Stimulated activated naive CD4-positive, alpha-beta T cell (primary cell): ENCODE measurements at regions not wholly inside any gene's neighbourhood (a gene's known extent, or its start where the extent isn't known, plus 50 kb on each side); places are given as distances from the start of the nearest gene placed in this dataset.
"Not testable (repeated sequence)": the region's sequence is repeated elsewhere in the genome, so short reads cannot be mapped to it uniquely, and the experiment has no call there.

Source experiments
- DNase-seq, 6 experiments: peaks; one replicate each; lab custom pipeline; 2025; lab: John Stamatoyannopoulos, UW

GRCh38 chr2:140178234-140178633 is 1398.0 kb upstream of the NXPH2 start:
- no peak for DNase-seq

DNA sequence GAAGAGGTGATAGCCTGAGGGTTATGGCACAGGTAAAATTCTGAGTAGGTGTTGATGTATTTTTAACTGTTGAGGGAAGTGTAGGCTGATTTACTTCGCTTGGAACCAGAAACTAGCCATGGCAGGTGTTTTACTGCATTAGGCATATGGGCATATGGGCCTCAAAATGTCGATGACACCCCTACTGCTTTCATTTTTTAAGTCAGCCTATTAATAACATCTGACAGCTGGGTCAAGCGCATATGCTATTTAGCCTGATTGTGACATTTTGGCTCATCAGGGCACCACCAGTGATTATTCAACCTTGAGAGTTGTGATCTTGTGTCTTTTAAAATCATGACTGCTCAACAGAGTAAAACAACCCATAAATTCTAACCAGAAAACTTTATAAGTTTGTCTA is 1396.9 kb upstream of the NXPH2 start:
- no peak for DNase-seq

DNA sequence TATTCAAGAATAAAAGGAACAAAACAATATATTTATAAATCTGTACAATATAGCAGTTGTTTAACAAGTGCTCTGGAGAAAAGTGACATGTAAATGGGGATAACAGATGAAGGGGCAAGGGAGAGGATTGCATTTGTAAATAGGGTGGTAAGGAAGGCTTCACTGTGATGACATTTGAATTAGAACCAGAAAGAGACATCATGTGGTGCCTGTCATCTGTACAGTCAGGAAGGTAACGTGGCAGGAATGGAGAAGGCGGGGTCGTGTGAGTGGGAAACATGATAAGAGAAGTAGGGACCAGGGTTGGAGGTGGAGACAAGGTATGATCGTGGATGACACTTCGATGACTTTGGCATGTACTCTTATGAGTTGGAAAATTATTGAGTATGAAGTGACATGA is 1393.6 kb upstream of the NXPH2 start:
- DNase-seq = no peak

DNA sequence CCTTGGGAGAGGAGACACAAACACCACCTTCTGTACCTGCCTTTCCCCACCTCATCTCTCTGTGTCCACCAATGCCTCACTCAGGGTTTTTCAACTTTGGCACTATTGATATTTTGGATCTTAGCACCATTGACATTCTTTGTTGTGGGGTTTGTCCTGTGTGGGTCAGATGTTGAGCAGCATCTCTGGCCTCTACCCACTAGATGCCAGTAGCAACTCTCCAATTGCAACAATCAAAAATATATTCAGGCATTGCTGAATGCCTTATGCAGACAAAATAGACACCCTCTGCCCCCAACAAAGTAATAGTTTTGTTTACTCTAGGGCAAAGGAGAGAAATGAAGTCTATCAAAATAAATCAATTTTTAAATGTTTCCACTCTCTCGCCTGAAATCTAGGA is 1384.3 kb upstream of the NXPH2 start:
- DNase-seq = no peak

DNA sequence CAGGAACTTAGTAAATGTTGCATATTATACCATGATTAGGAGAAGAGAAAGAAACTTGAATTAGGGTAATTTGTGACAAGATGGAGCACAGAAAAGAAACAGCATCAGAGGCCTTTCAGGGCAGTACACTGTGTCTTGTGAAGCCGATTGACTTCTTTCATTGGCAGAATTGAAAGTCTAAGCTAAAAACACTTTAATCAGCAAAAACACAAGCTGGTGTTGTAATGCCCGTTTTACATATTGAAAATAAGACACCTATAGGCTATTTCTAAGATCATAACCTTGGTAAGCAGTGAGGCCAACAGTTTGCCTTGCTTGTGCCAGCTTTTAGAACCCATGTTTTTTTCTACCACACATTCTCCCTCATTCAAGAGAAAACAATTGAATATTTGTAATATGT is 1378.1 kb upstream of the NXPH2 start:
- DNase-seq = no peak

- no peak for DNase-seq
These were observed 1377.6 kb upstream of the NXPH2 start for GRCh38 chr2:140157816-140158215.

DNA sequence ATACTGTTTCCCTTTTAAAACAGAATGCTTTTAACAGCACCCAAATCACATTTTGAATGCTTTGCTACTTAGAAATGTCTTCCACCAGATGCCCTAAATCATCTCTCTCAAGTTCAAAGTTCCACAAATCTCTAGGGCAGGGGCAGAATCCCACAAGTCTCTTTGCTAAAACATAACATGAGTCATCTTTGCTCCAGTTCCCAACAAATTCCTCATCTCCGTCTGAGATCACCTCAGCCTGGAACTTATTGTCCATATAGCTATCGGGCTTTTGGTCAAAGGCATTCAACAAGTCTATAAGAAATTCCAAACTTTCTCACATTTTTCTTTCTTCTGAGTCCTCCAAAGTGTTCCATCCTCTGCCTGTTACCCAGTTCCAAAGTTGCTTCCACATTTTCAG is 1374.5 kb upstream of the NXPH2 start:
- DNase-seq = no peak

- DNase-seq = no peak
These were observed 1374.1 kb upstream of the NXPH2 start for GRCh38 chr2:140154271-140154670.

GRCh38 chr2:140144611-140145010 is 1364.4 kb upstream of the NXPH2 start:
- DNase-seq = no peak

GRCh38 chr2:140138736-140139135 is 1358.5 kb upstream of the NXPH2 start:
- no peak for DNase-seq

DNA sequence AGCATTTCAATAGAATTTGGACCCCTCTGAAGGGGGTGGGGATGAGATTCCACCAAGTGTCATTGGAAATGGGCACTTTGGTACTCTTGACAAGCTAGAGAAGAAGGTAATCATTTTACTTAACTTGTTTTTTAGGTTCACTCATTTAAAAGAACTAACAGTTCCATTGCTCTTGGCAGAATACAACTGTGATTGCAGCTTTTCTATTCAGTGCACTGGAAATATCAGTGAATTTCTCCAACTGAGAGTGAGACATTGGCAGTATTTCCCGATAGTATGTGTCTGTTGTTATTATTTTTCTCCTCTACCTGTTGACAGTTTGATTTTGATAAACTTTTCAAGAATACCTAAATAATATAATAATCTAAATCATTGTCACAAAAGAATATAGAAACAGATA is 1356.7 kb upstream of the NXPH2 start:
- DNase-seq = no peak

DNA sequence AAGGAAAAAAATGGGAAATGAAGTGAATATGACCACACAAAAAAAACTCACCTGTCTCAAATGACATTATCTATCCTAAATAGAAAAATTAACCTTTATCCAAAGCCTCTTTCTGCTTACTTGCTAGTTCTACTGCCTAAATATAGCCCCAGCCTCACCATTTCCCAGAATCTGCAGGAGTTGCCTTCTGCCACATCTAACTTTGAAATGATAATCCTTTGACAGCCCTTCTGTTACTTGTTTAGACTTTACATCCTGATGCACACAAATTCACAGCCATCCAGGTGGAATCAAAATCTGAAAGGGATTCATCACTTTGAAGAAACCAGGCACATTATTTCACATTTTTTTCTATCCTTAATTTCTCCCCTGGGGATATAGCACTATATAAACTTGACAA is 1356.2 kb upstream of the NXPH2 start:
- DNase-seq = no peak

- no peak for DNase-seq
These were observed 1348.7 kb upstream of the NXPH2 start for GRCh38 chr2:140128909-140129308.

GRCh38 chr2:140122001-140122400 is 1341.8 kb upstream of the NXPH2 start:
- DNase-seq = no peak

- DNase-seq = no peak
These were observed 1337.2 kb upstream of the NXPH2 start for GRCh38 chr2:140117386-140117785.

GRCh38 chr2:140108706-140109475 is 1328.7 kb upstream of the NXPH2 start:
- no peak for DNase-seq

DNA sequence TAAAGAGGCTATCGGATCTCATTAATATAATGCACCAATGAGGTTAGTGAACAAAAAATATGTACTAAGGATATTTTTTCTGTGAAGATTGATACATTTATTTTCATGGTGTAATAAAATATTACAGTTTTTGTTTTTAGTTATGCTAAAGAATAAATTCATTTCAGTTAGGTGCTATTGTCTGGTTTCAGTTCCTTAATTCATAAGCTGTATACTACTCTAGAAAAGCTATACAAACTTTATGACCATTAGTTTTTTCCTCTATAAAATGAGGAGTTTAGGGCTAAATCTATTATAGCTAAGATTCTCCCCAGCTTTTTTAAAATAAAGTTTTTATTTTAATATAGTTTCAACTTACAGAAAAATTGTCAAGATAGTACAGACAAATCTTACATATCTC is 1311.7 kb upstream of the NXPH2 start:
- no peak for DNase-seq

DNA sequence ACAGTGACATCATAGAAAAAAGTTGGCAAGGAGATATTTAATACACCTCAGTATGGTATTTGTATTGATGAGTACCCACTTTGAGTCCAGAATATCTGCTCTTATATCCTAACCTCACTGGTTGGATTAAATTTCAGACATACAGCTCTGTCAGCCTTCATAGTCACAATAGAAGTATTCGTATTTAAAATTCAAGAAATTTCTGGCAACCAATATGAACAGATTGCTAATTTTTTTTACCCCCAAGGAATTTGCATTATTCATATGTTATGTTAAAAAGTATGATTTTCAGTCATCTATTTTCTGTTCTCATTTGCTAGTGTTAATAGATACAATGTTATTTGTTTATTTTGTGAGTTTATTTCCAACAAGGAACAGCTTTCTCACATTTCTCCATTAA is 1306.8 kb upstream of the NXPH2 start:
- no peak for DNase-seq

GRCh38 chr2:140085674-140086073 is 1305.5 kb upstream of the NXPH2 start:
- DNase-seq = no peak

GRCh38 chr2:140079038-140079437 is 1298.8 kb upstream of the NXPH2 start:
- DNase-seq = no peak

- DNase-seq = no peak
These were observed 1296.0 kb upstream of the NXPH2 start for GRCh38 chr2:140076164-140076563.

DNA sequence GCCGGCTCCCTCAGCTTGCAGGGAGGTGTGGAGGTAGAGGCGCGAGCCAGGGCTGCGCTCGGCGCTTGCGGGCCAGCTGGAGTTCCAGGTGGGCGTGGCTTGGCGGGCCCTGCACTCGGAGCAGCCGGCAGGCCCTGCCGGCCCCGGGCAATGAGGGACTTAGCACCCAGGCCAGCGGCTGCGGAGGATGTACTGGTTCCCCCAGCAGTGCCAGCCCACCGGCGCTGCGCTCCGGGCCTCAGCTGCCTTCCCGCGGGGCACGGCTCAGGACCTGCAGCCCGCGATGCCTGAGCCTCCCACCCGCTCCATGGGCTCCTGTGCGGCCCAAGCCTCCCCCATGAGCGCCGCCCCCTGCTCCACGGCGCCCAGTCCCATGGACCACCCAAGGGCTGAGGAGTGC is 1293.6 kb upstream of the NXPH2 start:
- DNase-seq = not testable (repeated sequence)

GRCh38 chr2:140067661-140068060 is 1287.5 kb upstream of the NXPH2 start:
- no peak for DNase-seq

DNA sequence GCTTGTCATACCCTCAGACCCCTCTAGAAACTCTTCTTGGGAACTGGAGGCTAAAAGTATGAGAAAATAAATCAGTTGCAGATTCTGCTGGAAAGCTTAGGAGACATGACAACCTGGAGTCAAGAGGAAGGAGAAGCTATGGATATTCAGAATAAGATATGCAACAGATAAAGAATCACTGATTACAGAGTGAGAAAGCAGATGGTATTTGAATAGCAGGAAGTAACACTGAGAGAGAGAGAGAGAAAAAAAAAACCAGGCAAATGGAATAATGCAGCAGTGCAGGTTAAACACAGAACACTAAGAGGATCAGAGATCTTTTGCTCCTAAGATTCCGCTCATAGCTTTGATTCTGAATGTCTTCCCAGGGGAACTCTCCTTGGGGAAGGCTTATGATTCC is 1284.1 kb upstream of the NXPH2 start:
- DNase-seq = no peak
